ENCODE measurements at regions not wholly inside any gene's neighbourhood (a gene's known extent, or its start where the extent isn't known, plus 50 kb on each side); places are given as distances from the start of the nearest gene placed in this dataset.

GRCh38 chr10:94105226-94105625 is 111.5 kb downstream of the PLCE1 start:
- H3K4me3 ChIP-seq (ENCODE audit: low read depth, low read length) = no peak overlapping the region
- TF ChIP-seq CTCF (IDR thresholded peaks at IDR 0.05; ENCODE audit: borderline replicate concordance, insufficient read depth, low read depth, low read length) = no peak

- no peak overlapping the region for H3K4me3 ChIP-seq (ENCODE audit: low read depth, low read length)
- TF ChIP-seq CTCF (IDR thresholded peaks at IDR 0.05; ENCODE audit: borderline replicate concordance, insufficient read depth, low read depth, low read length) = no peak
Observed at GRCh38 chr10:94107191-94107590, 113.5 kb downstream of the PLCE1 start.

GRCh38 chr10:94108200-94108599 is 114.5 kb downstream of the PLCE1 start:
- H3K4me3 ChIP-seq (ENCODE audit: low read depth, low read length) = no peak overlapping the region
- TF ChIP-seq CTCF (IDR thresholded peaks at IDR 0.05; ENCODE audit: borderline replicate concordance, insufficient read depth, low read depth, low read length) = no peak

GRCh38 chr10:94111367-94111766 is 117.6 kb downstream of the PLCE1 start:
- TF ChIP-seq CTCF (IDR thresholded peaks at IDR 0.05; ENCODE audit: borderline replicate concordance, insufficient read depth, low read depth, low read length) = no peak
- H3K4me3 ChIP-seq (ENCODE audit: low read depth, low read length) = no peak overlapping the region

GRCh38 chr10:94112321-94112720 is 118.6 kb downstream of the PLCE1 start:
- H3K4me3 ChIP-seq (ENCODE audit: low read depth, low read length) = no peak overlapping the region
- no peak for TF ChIP-seq CTCF (IDR thresholded peaks at IDR 0.05; ENCODE audit: borderline replicate concordance, insufficient read depth, low read depth, low read length)

GRCh38 chr10:94115725-94116124 is 122.0 kb downstream of the PLCE1 start:
- no peak for TF ChIP-seq CTCF (IDR thresholded peaks at IDR 0.05; ENCODE audit: borderline replicate concordance, insufficient read depth, low read depth, low read length)
- H3K4me3 ChIP-seq (ENCODE audit: low read depth, low read length) = no peak overlapping the region

- no peak for TF ChIP-seq CTCF (IDR thresholded peaks at IDR 0.05; ENCODE audit: borderline replicate concordance, insufficient read depth, low read depth, low read length)
- H3K4me3 ChIP-seq (ENCODE audit: low read depth, low read length) = no peak overlapping the region
Observed at GRCh38 chr10:94116848-94117247, 123.1 kb downstream of the PLCE1 start.
